SK-N-SH (cell line): ENCODE measurements at regions not wholly inside any gene's neighbourhood (a gene's known extent, or its start where the extent isn't known, plus 50 kb on each side); places are given as distances from the start of the nearest gene placed in this dataset.
A peak's percentile ranks its signal among the peaks of the same experiment; 100 is the strongest.

Source experiments
- CTCF ChIA-PET: fragments of 300-600, 350-600 bp; formaldehyde crosslinking; extraction: SDS; loops from one replicate; lab custom pipeline; 2021; lab: Yijun Ruan, JAX
- POLR2A ChIA-PET: fragments of 350-600 bp; sonication (Branson Sonifier 250); formaldehyde crosslinking; extraction: SDS; loops from one replicate; lab custom pipeline; 2020; ENCODE audit warnings: antibody characterized with exemption, inconsistent platforms; lab: Yijun Ruan, JAX
- DNase-seq: peaks from one replicate; pipeline ENCODE4 v3.0.0; 2012
- H2AFZ ChIP-seq: fragments of 200-600 bp; sonication (generic); 2 replicates; pipeline ENCODE4 v1.8.1; 2016; ENCODE audit warnings: antibody characterized with exemption, mild to moderate bottlenecking, low read depth
- H3F3A ChIP-seq: fragments of 200-600 bp; sonication (generic); replicated peaks from 2 replicates; pipeline ENCODE3; 2016; ENCODE audit warnings: antibody characterized with exemption, mild to moderate bottlenecking; ENCODE audit not compliant: insufficient read depth
- H3K27ac ChIP-seq, 2 experiments: fragments of 200-500 bp in 1 of 2; fragments of 200-600 bp in 1 of 2; sonication (Bioruptor generic) in 1 of 2; sonication (generic), shearing (Covaris generic) in 1 of 2; 2 replicates each; pipeline versions ENCODE4 v1.5.1 to v1.6.1; 2014 to 2016; ENCODE audit warnings: low read depth in 2 of 2, inconsistent platforms in 1 of 2, low read length in 1 of 2, mild to moderate bottlenecking in 1 of 2, mixed read lengths in 1 of 2
- H3K27me3 ChIP-seq: fragments of 200-600 bp; sonication (generic), shearing (Covaris generic); 2 replicates; pipeline ENCODE4 v1.6.1; 2016; ENCODE audit warnings: mixed run types; ENCODE audit not compliant: insufficient read depth
- H3K36me3 ChIP-seq, 2 experiments: fragments of 200-500 bp in 1 of 2; fragments of 200-600 bp in 1 of 2; sonication (Bioruptor generic) in 1 of 2; sonication (generic) in 1 of 2; replicated peaks in 1 of 2; 2 replicates each; pipeline versions ENCODE3 to v1.5.1; 2014 to 2016; ENCODE audit warnings: low read length in 1 of 2, mild to moderate bottlenecking in 1 of 2; ENCODE audit not compliant: insufficient read depth in 2 of 2, control insufficient read depth in 1 of 2
- H3K4me1 ChIP-seq, 2 experiments: fragments of 200-500 bp in 1 of 2; fragments of 200-600 bp in 1 of 2; sonication (Bioruptor generic) in 1 of 2; sonication (generic), shearing (Covaris generic) in 1 of 2; 2 replicates each; pipeline versions ENCODE4 v1.5.1 to v1.6.1; 2014 to 2016; ENCODE audit warnings: low read depth in 1 of 2, low read length in 1 of 2, mixed run types in 1 of 2; ENCODE audit not compliant: insufficient read depth in 2 of 2, control insufficient read depth in 1 of 2
- H3K4me2 ChIP-seq: fragments of 200-600 bp; sonication (generic), shearing (Covaris generic); 2 replicates; pipeline ENCODE4 v1.6.1; 2017; ENCODE audit warnings: mixed run types
- H3K4me3 ChIP-seq, 2 experiments: fragments of 200-500 bp in 1 of 2; fragments of 200-600 bp in 1 of 2; sonication (Bioruptor generic) in 1 of 2; sonication (generic), shearing (Covaris generic) in 1 of 2; 2 replicates each; pipeline versions ENCODE4 v1.5.1 to v1.8.1; 2014 to 2016; ENCODE audit warnings: low read depth in 2 of 2, inconsistent platforms in 1 of 2, low read length in 1 of 2, mild to moderate bottlenecking in 1 of 2, mixed read lengths in 1 of 2, moderate library complexity in 1 of 2
- H3K79me2 ChIP-seq: fragments of 200-600 bp; sonication (generic); 2 replicates; pipeline ENCODE4 v1.8.1; 2017; ENCODE audit warnings: mild to moderate bottlenecking; ENCODE audit not compliant: insufficient read depth
- H3K9ac ChIP-seq: fragments of 200-600 bp; sonication (generic); 2 replicates; pipeline ENCODE4 v1.6.1; 2017; ENCODE audit warnings: mixed run types
- H3K9me2 ChIP-seq: fragments of 200-600 bp; sonication (generic); 2 replicates; pipeline ENCODE4 v1.6.1; 2017; ENCODE audit warnings: mixed run types
- H3K9me3 ChIP-seq: fragments of 200-600 bp; sonication (generic); 2 replicates; pipeline ENCODE4 v1.6.1; 2017; ENCODE audit warnings: mixed run types, mild to moderate bottlenecking, moderate library complexity
- H4K20me1 ChIP-seq: fragments of 200-600 bp; sonication (generic); 2 replicates; pipeline ENCODE4 v1.6.1; 2017; ENCODE audit warnings: mild to moderate bottlenecking, mixed run types; ENCODE audit not compliant: insufficient read depth
- CHD2 ChIP-seq: fragments of 150-350 bp; IDR thresholded peaks from 2 replicates; pipeline ENCODE4 v1.6.1; 2018; ENCODE audit warnings: low read length; ENCODE audit not compliant: partially characterized antibody
- ELF1 ChIP-seq: IDR thresholded peaks from 2 replicates; pipeline ENCODE4 v1.4.0; 2012
- EZH2phosphoT487 ChIP-seq: fragments of 200-600 bp; sonication (generic); IDR thresholded peaks from 2 replicates; pipeline ENCODE4 v1.6.1; 2017; ENCODE audit warnings: low read depth, mixed run types, mild to moderate bottlenecking, antibody characterized with exemption, moderate library complexity, borderline replicate concordance
- FOSL2 ChIP-seq: IDR thresholded peaks from 2 replicates; pipeline ENCODE4 v1.4.0; 2012; ENCODE audit warnings: low read depth, mild to moderate bottlenecking, moderate library complexity, borderline replicate concordance
- FOXM1 ChIP-seq: IDR thresholded peaks from 2 replicates; pipeline ENCODE4 v1.4.0; 2012; ENCODE audit warnings: low read depth, mild to moderate bottlenecking
- IRF3 ChIP-seq: fragments of 150-350 bp; IDR thresholded peaks from 2 replicates; pipeline ENCODE4 v1.6.1; 2016; ENCODE audit warnings: mild to moderate bottlenecking, low read depth, low read length
- MXI1 ChIP-seq: IDR thresholded peaks from 2 replicates; pipeline ENCODE4 v1.6.1; 2012; ENCODE audit warnings: mild to moderate bottlenecking, low read depth, low read length, improper control_type of control experiment
- NFIC ChIP-seq: IDR thresholded peaks from 2 replicates; pipeline ENCODE4 v1.4.0; 2012; ENCODE audit warnings: borderline replicate concordance
- POLR2AphosphoS5 ChIP-seq: IDR thresholded peaks from 2 replicates; pipeline ENCODE4 v1.6.1; 2012; ENCODE audit warnings: low read depth, low read length
- RAD21 ChIP-seq: IDR thresholded peaks from 2 replicates; pipeline ENCODE4 v1.6.1; 2012; ENCODE audit warnings: mild to moderate bottlenecking, low read length
- REST ChIP-seq: IDR thresholded peaks from 2 replicates; pipeline ENCODE4 v1.6.1; 2012; ENCODE audit warnings: mild to moderate bottlenecking, low read depth, low read length, moderate library complexity
- SIN3A ChIP-seq: IDR thresholded peaks from 2 replicates; pipeline ENCODE4 v1.6.1; 2012; ENCODE audit warnings: low read depth, mild to moderate bottlenecking, low read length, moderate library complexity, borderline replicate concordance
- SMC3 ChIP-seq: IDR thresholded peaks from 2 replicates; pipeline ENCODE4 v1.6.1; 2012; ENCODE audit warnings: low read depth, low read length, improper control_type of control experiment
- TEAD4 ChIP-seq: IDR thresholded peaks from 2 replicates; pipeline ENCODE4 v1.4.0; 2012; ENCODE audit warnings: mild to moderate bottlenecking, borderline replicate concordance; ENCODE audit not compliant: insufficient read depth
- USF1 ChIP-seq: IDR thresholded peaks from 2 replicates; pipeline ENCODE4 v1.4.0; 2012; ENCODE audit warnings: low read depth, borderline replicate concordance
- ZBTB33 ChIP-seq: IDR thresholded peaks from 2 replicates; pipeline ENCODE4 v1.4.0; 2012; ENCODE audit warnings: low read depth, borderline replicate concordance
- WGBS: methylation state at CpG from one replicate; pipeline ENCODE4 v1.1.6; 2017; ENCODE audit warnings: low lambda C conversion rate; 5-methylcytosine and 5-hydroxymethylcytosine counted together

GRCh38 chr15:35293353-35294130, 208.4 kb upstream of the NANOGP8 start (continued):
- TF ChIP-seq REST (0 out of 2 replicates have a peak, but pooled peaks have one; percentile 43), EZH2phosphoT487 (no peak), TEAD4 (peak; percentile 82; the same call in 1 of the 2 replicates), IRF3 (no peak), USF1 (no peak), FOSL2 (peak; percentile 94; the same call in 1 of the 2 replicates), FOXM1 (peak; percentile 62; the same call in 1 of the 2 replicates), RAD21 (no peak), MXI1 (no peak), NFIC (peak; percentile 73)

GRCh38 chr15:35290301-35290721, 205.2 kb upstream of the NANOGP8 start:
- H3K9ac ChIP-seq: no peak overlapping the region
- H3F3A ChIP-seq: peaks cover 14% of the 10 kb centered on the region
- DNase-seq: no peak
- no peak overlapping the region for H3K4me3 ChIP-seq
- H3K36me3 ChIP-seq: no peaks in the 10 kb centered on the region
- no peak for TF ChIP-seq CHD2
- no peak for TF ChIP-seq RAD21
- TF ChIP-seq USF1: no peak
- TF ChIP-seq ZBTB33: no peak
- TF ChIP-seq FOXM1: no peak
- TF ChIP-seq FOSL2: no peak
- no peak for TF ChIP-seq MXI1
- no peak for TF ChIP-seq POLR2AphosphoS5
- TF ChIP-seq SIN3A: no peak
- TF ChIP-seq SMC3: no peak
- no peak for TF ChIP-seq ELF1
- TF ChIP-seq REST: no peak
- H3K9me3 ChIP-seq: no peaks in the 10 kb centered on the region
- H3K9me2 ChIP-seq: no peaks in the 10 kb centered on the region
- CTCF ChIA-PET: interaction anchor here (0.9 to 4.6 kb wide), 13 partner anchors 14 to 622 kb away, joined by 3 to 128 read pairs (median 7); no protein-coding TSS in a partner anchor
- 90% methylated on average over 5 of the region's 5 CpGs for WGBS
- H2AFZ ChIP-seq: no peak overlapping the region
- H4K20me1 ChIP-seq: no peaks in the 10 kb centered on the region
- no peak overlapping the region for H3K4me2 ChIP-seq
- H3K27ac ChIP-seq: peak overlapping the region in 1 of 2 experiments; percentile 44; a peak in 1 of 4 replicates
- no peaks in the 10 kb centered on the region for H3K27me3 ChIP-seq
- peaks cover 13 to 36% of the 10 kb centered on the region in 2 experiments; a peak in 3 of 4 replicates for H3K4me1 ChIP-seq
- POLR2A ChIA-PET: no interaction called here
- no peaks in the 10 kb centered on the region for H3K79me2 ChIP-seq
